ENCODE measurements at regions not wholly inside any gene's neighbourhood (a gene's known extent, or its start where the extent isn't known, plus 50 kb on each side); places are given as distances from the start of the nearest gene placed in this dataset.

- ATAC-seq: no peak
- DNase-seq (ENCODE audit: extremely low read depth in 1 of 4, low spot score in 3 of 4): no peak
- no TSS peak for BruUV-seq (replicated peaks)
- no peak overlapping the region for H2AFZ ChIP-seq (ENCODE audit: low read depth, low read length)
- no peaks in the 10 kb centered on the region for H3K9me1 ChIP-seq (ENCODE audit: control insufficient read depth, insufficient read depth, low read length)
- H3K36me3 ChIP-seq (ENCODE audit: control insufficient read depth, insufficient read depth, low read length): no peaks in the 10 kb centered on the region
- FAIRE-seq: no peak
- in situ Hi-C loops (cut with MboI): no loop called here
- no peaks in the 10 kb centered on the region for H3K79me2 ChIP-seq (ENCODE audit: control insufficient read depth, insufficient read depth, low read length)
- no peaks in the 10 kb centered on the region for H3K27me3 ChIP-seq (ENCODE audit: control insufficient read depth in 2 of 2, insufficient read depth in 2 of 2, low read length in 2 of 2)
- no peaks in the 10 kb centered on the region for H3K4me1 ChIP-seq (replicated peaks in 1 of 2; ENCODE audit: control insufficient read depth in 2 of 2, insufficient read depth in 2 of 2, low read length in 2 of 2)
- no peaks in the 10 kb centered on the region; the same call in 1 of the 2 replicates for H3K9me3 ChIP-seq (replicated peaks; ENCODE audit: control insufficient read depth, insufficient read depth, low read depth, low read length)
- ChIA-PET CTCF (ENCODE audit: low intra/inter-chr PET ratio) (no interaction called here), POLR2A (no interaction called here)
- no peaks in the 10 kb centered on the region for H4K20me1 ChIP-seq (replicated peaks; ENCODE audit: control insufficient read depth, insufficient read depth, low read length)
- H3K4me3 ChIP-seq: no peak overlapping the region
- H3K9ac ChIP-seq (ENCODE audit: insufficient read depth in 1 of 2, low read depth in 2 of 2, low read length in 2 of 2): no peak overlapping the region
- no peak overlapping the region for H3K4me2 ChIP-seq (ENCODE audit: insufficient read depth, low read length)
- 0% methylated on average over 3 of the region's 3 CpGs for WGBS (ENCODE audit: insufficient coverage, low coverage, missing lambda C conversion rate)
- intact Hi-C loops (cut with micrococcal nuclease): no loop called here
- no peak overlapping the region for H3K27ac ChIP-seq (ENCODE audit: extremely low read depth, low read depth, low read length)
- TF ChIP-seq ZNF592 (IDR thresholded peaks at IDR 0.05) (no peak), NCOA2 (IDR thresholded peaks at IDR 0.05; ENCODE audit: partially characterized antibody in 2 of 2) (no peak), ZNF232 (CRISPR knock-in tag; IDR thresholded peaks at IDR 0.05) (no peak), ZC3H8 (IDR thresholded peaks at IDR 0.05) (no peak), ZBTB33 (CRISPR knock-in tag; IDR thresholded peaks at IDR 0.05) (no peak), ZKSCAN1 (IDR thresholded peaks at IDR 0.05; ENCODE audit: low read depth, low read length) (no peak), CREB3 (tag; conservative IDR thresholded peaks at IDR 0.05; ENCODE audit: low read depth) (no peak), YBX1 (IDR thresholded peaks at IDR 0.05) (no peak), SIX5 (IDR thresholded peaks at IDR 0.05; ENCODE audit: borderline replicate concordance in 1 of 2, insufficient read depth in 1 of 2, low read depth in 1 of 2, low read length in 2 of 2) (no peak), ZNF507 (tag; conservative IDR thresholded peaks at IDR 0.05) (no peak), KAT2B (IDR thresholded peaks at IDR 0.05; ENCODE audit: low read depth, low read length) (no peak), CCAR2 (IDR thresholded peaks at IDR 0.05; ENCODE audit: low read depth, low read length) (no peak), SMC3 (conservative IDR thresholded peaks at IDR 0.05; ENCODE audit: insufficient read depth, low read depth, low read length) (no peak)
These were observed 738.5 kb upstream of the CHRM3 start for GRCh38 chr1:238647877-238648276.

All from K562 (cell line).